Stimulated activated naive B cell treated with anti-CD40 and anti-IgM and Interleukin-4, amounts not matched to agents 10 μg/mL and 1 μg/mL and 100 μg/mL, for 72 hours (primary cell): ENCODE measurements at regions not wholly inside any gene's neighbourhood (a gene's known extent, or its start where the extent isn't known, plus 50 kb on each side); places are given as distances from the start of the nearest gene placed in this dataset.

Source experiments
- ATAC-seq, 2 donors: fragments of 150-1000 bp; cut with Tn5 transposase; replicated peaks; 2 replicates each; pipeline ENCODE4 v1.10.0; 2021; ENCODE audit warnings: moderate library complexity in 1 of 2
- DNase-seq: peaks from one replicate; pipeline ENCODE4 v3.0.0; 2021
- H3K27ac Mint-ChIP-seq: one replicate; pipeline ENCODE4 v1.8.0; 2022; ENCODE audit warnings: mild to moderate bottlenecking, mixed read lengths
- H3K27me3 Mint-ChIP-seq, 2 donors: one replicate each; pipeline ENCODE4 v1.8.0; 2022; ENCODE audit warnings: mixed read lengths in 2 of 2
- H3K36me3 Mint-ChIP-seq, 2 donors: one replicate each; pipeline ENCODE4 v1.8.0; 2022; ENCODE audit warnings: mixed read lengths in 2 of 2, mild to moderate bottlenecking in 1 of 2
- H3K4me1 Mint-ChIP-seq, 2 donors: one replicate each; pipeline ENCODE4 v1.8.0; 2022; ENCODE audit warnings: mixed read lengths in 2 of 2, mild to moderate bottlenecking in 1 of 2
- H3K4me3 Mint-ChIP-seq, 2 donors: one replicate each; pipeline ENCODE4 v1.8.0; 2022; ENCODE audit warnings: mild to moderate bottlenecking in 2 of 2, mixed read lengths in 2 of 2, moderate library complexity in 1 of 2
- H3K9me3 Mint-ChIP-seq, 2 donors: one replicate each; pipeline ENCODE4 v1.8.0; 2022; ENCODE audit warnings: mixed read lengths in 2 of 2, mild to moderate bottlenecking in 1 of 2

DNA sequence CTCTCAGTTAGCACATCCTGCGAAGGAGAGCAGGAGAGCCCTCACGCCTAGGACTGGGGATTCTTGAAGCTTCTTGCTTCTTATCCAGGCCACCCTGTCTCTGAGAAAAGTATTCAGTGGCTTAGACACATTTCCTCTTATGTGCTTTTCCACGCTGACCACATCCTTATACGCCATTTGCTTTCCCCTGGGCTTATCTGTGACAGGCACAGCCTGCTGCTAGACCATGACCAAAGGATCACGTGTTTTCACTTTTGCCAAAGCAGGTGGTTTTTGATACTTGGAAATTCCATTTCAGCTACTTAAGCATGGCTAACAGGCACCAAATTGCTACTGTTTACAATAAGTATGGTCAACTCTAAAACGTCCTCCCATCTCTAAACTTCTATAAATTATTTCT lies 587.4 kb downstream of the AACS start:
- ATAC-seq (peak in 1 of 2 donors; percentile 21), DNase-seq (no peak)
- Mint-ChIP-seq H3K9me3 (peaks cover 0 to 3% of the 10 kb centered on the region in 2 donors), H3K27ac (no peak overlapping the region), H3K36me3 (no peaks in the 10 kb centered on the region), H3K4me3 (no peak overlapping the region), H3K27me3 (no peaks in the 10 kb centered on the region), H3K4me1 (no peaks in the 10 kb centered on the region)

DNA sequence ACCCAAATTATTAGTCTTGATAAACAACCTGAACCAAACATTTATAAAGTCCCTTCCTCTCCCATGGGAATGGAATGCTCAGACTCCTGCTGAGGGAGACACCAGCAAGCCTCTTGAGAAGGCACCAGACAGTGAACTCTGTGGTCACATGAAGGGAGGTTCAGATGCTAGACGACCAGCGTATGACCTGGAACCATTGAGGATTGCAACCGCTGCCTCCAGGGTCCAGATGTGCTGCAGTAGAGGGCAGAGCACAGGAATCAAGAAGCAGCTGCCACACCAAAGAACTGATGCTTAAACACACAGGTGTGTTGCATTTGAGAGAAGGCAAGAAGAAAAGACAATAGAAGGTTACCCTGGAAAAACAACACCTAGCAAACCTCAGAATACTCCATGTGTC lies 592.4 kb downstream of the AACS start:
- Mint-ChIP-seq H3K9me3 (peaks cover 0 to 1% of the 10 kb centered on the region in 2 donors), H3K36me3 (no peaks in the 10 kb centered on the region), H3K27me3 (no peaks in the 10 kb centered on the region), H3K4me3 (no peak overlapping the region), H3K4me1 (no peaks in the 10 kb centered on the region), H3K27ac (no peak overlapping the region)
- DNase-seq: no peak
- ATAC-seq: no peak

DNA sequence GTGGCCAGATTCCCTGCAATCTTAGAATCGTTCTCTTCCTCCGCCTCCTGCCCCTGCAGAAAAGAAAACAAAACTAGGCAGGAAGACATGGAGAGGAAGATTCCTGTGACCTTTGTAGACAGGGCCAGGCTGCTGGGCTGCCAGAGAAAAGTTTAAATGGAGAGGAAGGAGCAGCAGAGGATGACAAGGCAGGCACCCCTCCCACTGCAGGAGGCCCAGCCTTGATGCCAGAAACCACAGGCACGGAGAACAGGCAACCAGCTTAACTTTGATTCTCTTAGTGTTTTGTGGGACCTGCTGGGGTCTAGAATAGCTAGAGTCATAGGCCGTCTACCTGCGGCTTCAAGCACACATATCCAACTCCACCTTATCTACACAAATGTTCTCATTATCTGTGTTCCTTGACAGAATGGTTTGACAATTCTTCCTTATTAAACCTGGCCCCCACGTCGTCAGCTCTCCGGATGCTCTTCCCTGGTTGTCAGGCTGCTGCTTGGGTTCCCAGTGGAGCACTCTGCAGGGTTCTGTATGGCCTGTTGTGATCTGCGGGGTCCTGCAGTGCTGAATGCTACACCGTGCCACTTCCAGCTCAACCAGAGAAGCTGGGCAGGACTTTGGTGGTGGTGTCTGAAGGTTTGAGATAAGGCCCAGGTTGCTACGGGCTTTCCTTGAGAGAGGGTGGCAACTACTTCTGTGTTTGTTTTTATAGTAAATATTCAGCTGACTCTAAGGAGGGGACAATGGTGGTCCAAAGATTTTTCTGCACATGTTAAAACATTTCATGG lies 609.5 kb downstream of the AACS start:
- H3K27me3 Mint-ChIP-seq: peaks cover 0 to 2% of the 10 kb centered on the region in 2 donors
- ATAC-seq (no peak), DNase-seq (no peak)
- peaks cover 0 to 2% of the 10 kb centered on the region in 2 donors for H3K9me3 Mint-ChIP-seq
- no peaks in the 10 kb centered on the region for H3K36me3 Mint-ChIP-seq
- H3K4me3 Mint-ChIP-seq: no peak overlapping the region
- no peak overlapping the region for H3K27ac Mint-ChIP-seq
- H3K4me1 Mint-ChIP-seq: no peaks in the 10 kb centered on the region

- H3K36me3 Mint-ChIP-seq: no peaks in the 10 kb centered on the region
- H3K4me1 Mint-ChIP-seq: no peaks in the 10 kb centered on the region
- H3K27ac Mint-ChIP-seq: no peak overlapping the region
- H3K27me3 Mint-ChIP-seq: no peaks in the 10 kb centered on the region
- ATAC-seq (no peak), DNase-seq (no peak)
- no peak overlapping the region for H3K4me3 Mint-ChIP-seq
- no peaks in the 10 kb centered on the region for H3K9me3 Mint-ChIP-seq
Observed at GRCh38 chr12:125676366-125676765, 611.1 kb downstream of the AACS start.

DNA sequence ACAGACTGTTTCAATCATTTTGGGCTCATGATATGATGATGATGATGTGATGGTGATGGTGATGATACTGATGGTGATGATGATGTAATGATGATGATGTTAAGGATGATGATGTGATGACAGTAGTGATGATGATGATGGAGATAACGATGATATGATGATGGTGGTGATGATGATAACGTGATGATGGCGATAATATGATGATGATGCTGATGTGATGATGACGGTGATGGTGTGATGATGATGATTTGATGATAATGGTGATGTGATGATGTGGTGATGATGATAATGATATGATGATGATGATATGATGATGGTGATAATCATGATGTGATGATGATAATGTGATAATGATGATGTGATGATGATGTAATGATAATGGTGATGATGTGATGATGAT lies 612.6 kb downstream of the AACS start:
- H3K27me3 Mint-ChIP-seq: no peaks in the 10 kb centered on the region
- no peak overlapping the region for H3K4me3 Mint-ChIP-seq
- no peaks in the 10 kb centered on the region for H3K9me3 Mint-ChIP-seq
- ATAC-seq: no peak
- H3K27ac Mint-ChIP-seq: no peak overlapping the region
- no peak for DNase-seq
- H3K4me1 Mint-ChIP-seq: no peaks in the 10 kb centered on the region
- no peaks in the 10 kb centered on the region for H3K36me3 Mint-ChIP-seq

GRCh38 chr12:125678589-125678993 lies 613.4 kb downstream of the AACS start:
- H3K9me3 Mint-ChIP-seq: no peaks in the 10 kb centered on the region
- H3K4me3 Mint-ChIP-seq: no peak overlapping the region
- H3K36me3 Mint-ChIP-seq: no peaks in the 10 kb centered on the region
- H3K4me1 Mint-ChIP-seq: no peaks in the 10 kb centered on the region
- H3K27me3 Mint-ChIP-seq: no peaks in the 10 kb centered on the region
- no peak for ATAC-seq
- H3K27ac Mint-ChIP-seq: no peak overlapping the region
- DNase-seq: no peak

DNA sequence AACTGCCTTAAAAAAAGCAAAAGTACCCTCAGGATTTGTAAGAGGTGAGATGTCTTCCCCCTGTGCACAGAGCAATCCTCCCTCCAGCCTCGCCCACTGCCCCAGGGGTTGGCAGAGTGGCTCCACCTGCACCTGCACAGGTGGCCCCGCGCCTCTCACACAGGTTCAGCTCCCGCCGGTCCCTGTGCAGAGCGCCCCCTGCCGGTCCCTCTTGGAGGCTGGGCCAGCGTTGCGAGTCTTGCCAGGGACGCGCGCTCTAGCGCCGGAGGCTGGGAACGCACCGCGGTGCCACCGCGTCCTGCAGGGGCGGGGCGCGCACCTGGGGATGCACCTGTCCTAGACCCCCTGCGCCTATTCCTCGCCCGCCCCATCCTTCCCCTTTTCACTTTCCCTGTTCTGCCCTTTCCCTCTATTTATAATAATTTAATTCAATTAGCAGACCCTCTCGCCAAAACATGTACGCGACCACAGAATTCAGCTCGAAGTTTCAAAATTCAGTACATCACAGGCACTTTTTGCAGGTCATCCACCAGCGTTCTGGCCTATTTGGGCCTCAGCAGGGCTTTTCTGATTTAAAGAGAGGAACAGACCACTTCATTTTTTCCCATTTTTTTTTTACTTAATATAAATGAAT lies 618.6 kb downstream of the AACS start:
- H3K36me3 Mint-ChIP-seq: no peaks in the 10 kb centered on the region
- peaks cover 5 to 8% of the 10 kb centered on the region in 2 donors for H3K27me3 Mint-ChIP-seq
- H3K4me1 Mint-ChIP-seq: no peaks in the 10 kb centered on the region
- no peak overlapping the region for H3K27ac Mint-ChIP-seq
- no peak overlapping the region for H3K4me3 Mint-ChIP-seq
- DNase-seq (peak; percentile 8), ATAC-seq (peak; percentile 64)
- no peaks in the 10 kb centered on the region for H3K9me3 Mint-ChIP-seq

- ATAC-seq (no peak), DNase-seq (no peak)
- Mint-ChIP-seq H3K4me3 (no peak overlapping the region), H3K27me3 (peaks cover 5 to 8% of the 10 kb centered on the region in 2 donors), H3K27ac (no peak overlapping the region), H3K9me3 (no peaks in the 10 kb centered on the region), H3K4me1 (no peaks in the 10 kb centered on the region), H3K36me3 (no peaks in the 10 kb centered on the region)
Observed at GRCh38 chr12:125684968-125685790, 619.9 kb downstream of the AACS start.

DNA sequence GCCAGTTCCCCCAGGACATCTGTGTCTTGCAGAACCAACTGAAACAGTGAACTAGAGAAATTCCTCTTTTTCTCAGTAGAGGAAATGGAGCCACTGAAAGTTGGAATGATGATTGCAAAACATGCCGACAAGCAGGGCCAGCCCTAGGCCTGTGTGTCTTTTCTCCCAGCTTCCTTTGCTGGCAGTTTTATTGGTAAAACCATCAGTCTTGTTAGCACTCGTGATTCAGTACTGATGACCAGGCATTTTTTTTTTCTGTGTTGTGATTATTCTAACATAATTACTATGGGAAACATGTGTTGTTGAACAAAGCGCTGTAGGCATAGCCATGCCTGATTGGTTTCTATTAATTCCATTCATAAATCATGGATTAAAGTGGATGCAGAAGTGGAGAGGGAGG lies 620.7 kb downstream of the AACS start:
- Mint-ChIP-seq H3K27ac (no peak overlapping the region), H3K27me3 (peaks cover 5 to 8% of the 10 kb centered on the region in 2 donors), H3K36me3 (no peaks in the 10 kb centered on the region)

DNA sequence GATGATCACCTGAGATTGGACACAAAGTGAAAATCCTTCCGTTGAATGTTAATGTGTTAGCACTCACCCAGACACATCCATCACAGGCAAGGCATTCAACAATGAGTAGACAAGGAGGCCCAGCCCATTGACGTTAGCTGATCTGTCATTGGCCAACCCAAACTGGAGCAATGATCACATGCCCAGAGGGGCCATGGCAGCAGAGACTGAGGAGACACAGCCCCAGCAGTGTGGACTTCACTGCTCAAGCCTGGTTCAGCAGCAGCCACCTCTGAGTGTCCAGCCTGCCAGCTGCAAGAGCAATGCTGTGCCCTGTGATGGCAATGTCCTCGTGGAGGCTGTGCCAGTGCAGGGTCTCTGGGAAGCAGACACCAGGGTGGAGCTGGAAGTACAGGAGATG lies 622.2 kb downstream of the AACS start:
- Mint-ChIP-seq H3K27ac (no peak overlapping the region), H3K4me1 (no peaks in the 10 kb centered on the region), H3K36me3 (no peaks in the 10 kb centered on the region), H3K27me3 (peaks cover 5 to 8% of the 10 kb centered on the region in 2 donors), H3K4me3 (no peak overlapping the region), H3K9me3 (no peaks in the 10 kb centered on the region)
- ATAC-seq (no peak), DNase-seq (no peak)

More for the DNA sequence above, 620.7 kb downstream of the AACS start:
- no peaks in the 10 kb centered on the region for H3K9me3 Mint-ChIP-seq
- no peak for ATAC-seq
- DNase-seq: no peak
- no peaks in the 10 kb centered on the region for H3K4me1 Mint-ChIP-seq
- H3K4me3 Mint-ChIP-seq: no peak overlapping the region

GRCh38 chr12:125687820-125688219 lies 622.6 kb downstream of the AACS start:
- no peaks in the 10 kb centered on the region for H3K4me1 Mint-ChIP-seq
- no peaks in the 10 kb centered on the region for H3K36me3 Mint-ChIP-seq
- DNase-seq: no peak
- no peak for ATAC-seq
- no peak overlapping the region for H3K27ac Mint-ChIP-seq
- H3K27me3 Mint-ChIP-seq: peaks cover 5 to 8% of the 10 kb centered on the region in 2 donors
- H3K4me3 Mint-ChIP-seq: no peak overlapping the region
- no peaks in the 10 kb centered on the region for H3K9me3 Mint-ChIP-seq

DNA sequence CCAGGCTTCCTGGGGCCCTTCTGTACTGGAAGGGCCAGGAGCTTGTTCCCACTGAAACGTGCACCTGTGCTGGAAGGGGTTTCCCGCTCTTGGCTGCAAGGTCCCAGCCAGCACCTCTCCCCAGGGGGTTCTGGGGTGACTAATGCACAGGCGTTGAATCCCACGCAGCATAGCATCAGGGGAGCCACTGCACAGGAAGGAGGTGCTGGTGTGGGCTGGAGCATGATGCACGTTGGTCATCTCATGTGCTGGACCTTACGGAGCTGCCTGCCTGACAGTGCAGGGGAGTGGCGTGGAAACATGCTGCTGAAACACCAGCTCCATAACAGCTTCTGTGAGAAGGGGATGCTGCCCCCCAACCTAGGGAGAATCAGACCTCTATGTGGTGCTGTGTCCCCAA lies 623.0 kb downstream of the AACS start:
- no peaks in the 10 kb centered on the region for H3K36me3 Mint-ChIP-seq
- no peak for ATAC-seq
- H3K9me3 Mint-ChIP-seq: no peaks in the 10 kb centered on the region
- H3K27ac Mint-ChIP-seq: no peak overlapping the region
- no peaks in the 10 kb centered on the region for H3K4me1 Mint-ChIP-seq
- H3K27me3 Mint-ChIP-seq: peaks cover 5 to 8% of the 10 kb centered on the region in 2 donors
- no peak overlapping the region for H3K4me3 Mint-ChIP-seq
- no peak for DNase-seq

DNA sequence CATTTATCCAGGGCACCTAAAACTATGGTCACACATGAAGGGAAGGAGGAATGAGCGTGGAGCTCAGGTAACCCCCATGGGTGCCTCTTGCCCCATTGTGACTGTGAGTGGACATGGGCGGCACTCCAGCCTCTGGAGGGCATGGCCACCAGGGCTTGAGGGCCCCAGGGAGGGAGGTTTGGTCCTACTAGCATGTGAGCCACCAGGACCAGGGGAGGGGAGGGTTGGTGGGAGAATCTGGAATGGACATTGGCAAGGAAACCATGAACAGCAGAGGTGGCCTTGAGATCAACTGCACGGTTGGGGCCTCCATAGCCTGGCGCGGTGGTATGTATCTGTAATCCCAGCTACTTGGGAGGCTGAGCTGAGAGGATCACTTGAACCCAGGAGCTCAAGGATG lies 623.6 kb downstream of the AACS start:
- H3K27ac Mint-ChIP-seq: no peak overlapping the region
- H3K4me3 Mint-ChIP-seq: no peak overlapping the region
- H3K4me1 Mint-ChIP-seq: no peaks in the 10 kb centered on the region
- H3K36me3 Mint-ChIP-seq: no peaks in the 10 kb centered on the region
- H3K27me3 Mint-ChIP-seq: peaks cover 5 to 8% of the 10 kb centered on the region in 2 donors
- H3K9me3 Mint-ChIP-seq: no peaks in the 10 kb centered on the region
- no peak for ATAC-seq
- no peak for DNase-seq

- no peaks in the 10 kb centered on the region for H3K36me3 Mint-ChIP-seq
- H3K9me3 Mint-ChIP-seq: no peaks in the 10 kb centered on the region
- H3K27me3 Mint-ChIP-seq: peaks cover under 1 to 6% of the 10 kb centered on the region in 2 donors
- H3K4me3 Mint-ChIP-seq: no peak overlapping the region
- H3K27ac Mint-ChIP-seq: no peak overlapping the region
- no peaks in the 10 kb centered on the region for H3K4me1 Mint-ChIP-seq
- DNase-seq (no peak), ATAC-seq (no peak)
Observed at GRCh38 chr12:125689576-125690410, 624.6 kb downstream of the AACS start.
